SK-N-SH treated with all-trans-retinoic acid at 6 μM for 48 hours (cell line): ENCODE measurements at regions not wholly inside any gene's neighbourhood (a gene's known extent, or its start where the extent isn't known, plus 50 kb on each side); places are given as distances from the start of the nearest gene placed in this dataset.

ENCODE experiments used
- ARNTL ChIP-seq: fragments of 450-650 bp; formaldehyde crosslinking; IDR thresholded peaks from 2 replicates; pipeline ENCODE4 v1.5.0; 2020; ENCODE audit warnings: low read depth, mild to moderate bottlenecking, moderate library complexity, borderline replicate concordance
- CREB5 ChIP-seq: fragments of 250-450 bp; sonication (Bioruptor Pico); IDR thresholded peaks from 2 replicates; pipeline ENCODE4 v1.5.1; 2020; ENCODE audit warnings: low read depth, mild to moderate bottlenecking, moderate library complexity
- OSR1 ChIP-seq: fragments of 250-450 bp; sonication (Bioruptor Pico); IDR thresholded peaks from 2 replicates; pipeline ENCODE4 v1.8.0; 2022; ENCODE audit warnings: moderate library complexity, mild to moderate bottlenecking, inconsistent platforms
- TCF4 ChIP-seq: fragments of 250-450 bp; sonication (Bioruptor Pico); IDR thresholded peaks from 2 replicates; pipeline ENCODE4 v1.8.0; 2021; ENCODE audit warnings: mild to moderate bottlenecking, moderate library complexity, borderline replicate concordance
- TSHZ2 ChIP-seq: fragments of 250-450 bp; sonication (Bioruptor Pico); IDR thresholded peaks from 2 replicates; pipeline ENCODE4 v1.5.0; 2020; ENCODE audit warnings: mild to moderate bottlenecking, moderate library complexity
- ZFP3 ChIP-seq: fragments of 250-450 bp; sonication (Bioruptor Pico); IDR thresholded peaks from 2 replicates; pipeline ENCODE4 v1.5.0; 2020; ENCODE audit warnings: mild to moderate bottlenecking, moderate library complexity
- TF ChIP-seq, protein P1 (sequence below): fragments of 250-450 bp; sonication (Bioruptor Pico); IDR thresholded peaks from 2 replicates; pipeline ENCODE4 v1.5.1; 2021; ENCODE audit warnings: mild to moderate bottlenecking, moderate library complexity

DNA sequence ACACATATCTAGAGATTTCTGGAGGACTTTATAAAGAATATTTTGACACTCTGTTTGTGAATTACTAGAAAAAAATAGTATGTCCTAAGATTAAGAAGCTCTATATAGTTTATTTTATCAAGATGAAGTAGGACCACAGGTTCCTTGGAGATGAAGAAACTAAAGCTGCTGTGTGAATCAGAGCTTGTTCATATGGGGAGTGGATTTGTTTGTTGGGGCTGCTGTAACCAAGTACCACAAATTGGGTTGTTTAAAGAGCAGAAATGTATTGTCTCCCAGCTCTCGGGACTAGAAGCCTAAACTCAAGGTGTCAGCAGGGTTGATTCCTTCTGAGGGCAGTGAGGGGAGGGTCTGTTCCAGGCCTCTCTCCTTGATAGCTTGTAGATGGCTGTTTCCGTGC, 270.6 kb upstream of the UMPS start:
- TF ChIP-seq TCF4 (CRISPR knock-in tag) (no peak), CREB5 (CRISPR knock-in tag) (no peak), OSR1 (CRISPR knock-in tag) (no peak), ZFP3 (CRISPR knock-in tag) (no peak), TSHZ2 (CRISPR knock-in tag) (no peak), ARNTL (CRISPR knock-in tag) (no peak)
- TF ChIP-seq, protein P1, sequence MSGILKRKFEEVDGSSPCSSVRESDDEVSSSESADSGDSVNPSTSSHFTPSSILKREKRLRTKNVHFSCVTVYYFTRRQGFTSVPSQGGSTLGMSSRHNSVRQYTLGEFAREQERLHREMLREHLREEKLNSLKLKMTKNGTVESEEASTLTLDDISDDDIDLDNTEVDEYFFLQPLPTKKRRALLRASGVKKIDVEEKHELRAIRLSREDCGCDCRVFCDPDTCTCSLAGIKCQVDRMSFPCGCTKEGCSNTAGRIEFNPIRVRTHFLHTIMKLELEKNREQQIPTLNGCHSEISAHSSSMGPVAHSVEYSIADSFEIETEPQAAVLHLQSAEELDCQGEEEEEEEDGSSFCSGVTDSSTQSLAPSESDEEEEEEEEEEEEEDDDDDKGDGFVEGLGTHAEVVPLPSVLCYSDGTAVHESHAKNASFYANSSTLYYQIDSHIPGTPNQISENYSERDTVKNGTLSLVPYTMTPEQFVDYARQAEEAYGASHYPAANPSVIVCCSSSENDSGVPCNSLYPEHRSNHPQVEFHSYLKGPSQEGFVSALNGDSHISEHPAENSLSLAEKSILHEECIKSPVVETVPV (CRISPR knock-in tag), result no peak
